SK-N-SH (cell line): ENCODE measurements at regions not wholly inside any gene's neighbourhood (a gene's known extent, or its start where the extent isn't known, plus 50 kb on each side); places are given as distances from the start of the nearest gene placed in this dataset.
A peak's percentile ranks its signal among the peaks of the same experiment; 100 is the strongest.

Source experiments
- CTCF ChIA-PET: fragments of 300-600, 350-600 bp; formaldehyde crosslinking; extraction: SDS; loops from one replicate; lab custom pipeline; 2021; lab: Yijun Ruan, JAX
- POLR2A ChIA-PET: fragments of 350-600 bp; sonication (Branson Sonifier 250); formaldehyde crosslinking; extraction: SDS; loops from one replicate; lab custom pipeline; 2020; ENCODE audit warnings: antibody characterized with exemption, inconsistent platforms; lab: Yijun Ruan, JAX
- DNase-seq: peaks from one replicate; pipeline ENCODE4 v3.0.0; 2012
- H2AFZ ChIP-seq: fragments of 200-600 bp; sonication (generic); 2 replicates; pipeline ENCODE4 v1.8.1; 2016; ENCODE audit warnings: antibody characterized with exemption, mild to moderate bottlenecking, low read depth
- H3F3A ChIP-seq: fragments of 200-600 bp; sonication (generic); replicated peaks from 2 replicates; pipeline ENCODE3; 2016; ENCODE audit warnings: antibody characterized with exemption, mild to moderate bottlenecking; ENCODE audit not compliant: insufficient read depth
- H3K27ac ChIP-seq, 2 experiments: fragments of 200-500 bp in 1 of 2; fragments of 200-600 bp in 1 of 2; sonication (Bioruptor generic) in 1 of 2; sonication (generic), shearing (Covaris generic) in 1 of 2; 2 replicates each; pipeline versions ENCODE4 v1.5.1 to v1.6.1; 2014 to 2016; ENCODE audit warnings: low read depth in 2 of 2, inconsistent platforms in 1 of 2, low read length in 1 of 2, mild to moderate bottlenecking in 1 of 2, mixed read lengths in 1 of 2
- H3K27me3 ChIP-seq: fragments of 200-600 bp; sonication (generic), shearing (Covaris generic); 2 replicates; pipeline ENCODE4 v1.6.1; 2016; ENCODE audit warnings: mixed run types; ENCODE audit not compliant: insufficient read depth
- H3K36me3 ChIP-seq, 2 experiments: fragments of 200-500 bp in 1 of 2; fragments of 200-600 bp in 1 of 2; sonication (Bioruptor generic) in 1 of 2; sonication (generic) in 1 of 2; replicated peaks in 1 of 2; 2 replicates each; pipeline versions ENCODE3 to v1.5.1; 2014 to 2016; ENCODE audit warnings: low read length in 1 of 2, mild to moderate bottlenecking in 1 of 2; ENCODE audit not compliant: insufficient read depth in 2 of 2, control insufficient read depth in 1 of 2
- H3K4me1 ChIP-seq, 2 experiments: fragments of 200-500 bp in 1 of 2; fragments of 200-600 bp in 1 of 2; sonication (Bioruptor generic) in 1 of 2; sonication (generic), shearing (Covaris generic) in 1 of 2; 2 replicates each; pipeline versions ENCODE4 v1.5.1 to v1.6.1; 2014 to 2016; ENCODE audit warnings: low read depth in 1 of 2, low read length in 1 of 2, mixed run types in 1 of 2; ENCODE audit not compliant: insufficient read depth in 2 of 2, control insufficient read depth in 1 of 2
- H3K4me2 ChIP-seq: fragments of 200-600 bp; sonication (generic), shearing (Covaris generic); 2 replicates; pipeline ENCODE4 v1.6.1; 2017; ENCODE audit warnings: mixed run types
- H3K4me3 ChIP-seq, 2 experiments: fragments of 200-500 bp in 1 of 2; fragments of 200-600 bp in 1 of 2; sonication (Bioruptor generic) in 1 of 2; sonication (generic), shearing (Covaris generic) in 1 of 2; 2 replicates each; pipeline versions ENCODE4 v1.5.1 to v1.8.1; 2014 to 2016; ENCODE audit warnings: low read depth in 2 of 2, inconsistent platforms in 1 of 2, low read length in 1 of 2, mild to moderate bottlenecking in 1 of 2, mixed read lengths in 1 of 2, moderate library complexity in 1 of 2
- H3K79me2 ChIP-seq: fragments of 200-600 bp; sonication (generic); 2 replicates; pipeline ENCODE4 v1.8.1; 2017; ENCODE audit warnings: mild to moderate bottlenecking; ENCODE audit not compliant: insufficient read depth
- H3K9ac ChIP-seq: fragments of 200-600 bp; sonication (generic); 2 replicates; pipeline ENCODE4 v1.6.1; 2017; ENCODE audit warnings: mixed run types
- H3K9me2 ChIP-seq: fragments of 200-600 bp; sonication (generic); 2 replicates; pipeline ENCODE4 v1.6.1; 2017; ENCODE audit warnings: mixed run types
- H3K9me3 ChIP-seq: fragments of 200-600 bp; sonication (generic); 2 replicates; pipeline ENCODE4 v1.6.1; 2017; ENCODE audit warnings: mixed run types, mild to moderate bottlenecking, moderate library complexity
- H4K20me1 ChIP-seq: fragments of 200-600 bp; sonication (generic); 2 replicates; pipeline ENCODE4 v1.6.1; 2017; ENCODE audit warnings: mild to moderate bottlenecking, mixed run types; ENCODE audit not compliant: insufficient read depth
- FOSL2 ChIP-seq: IDR thresholded peaks from 2 replicates; pipeline ENCODE4 v1.4.0; 2012; ENCODE audit warnings: low read depth, mild to moderate bottlenecking, moderate library complexity, borderline replicate concordance
- FOXM1 ChIP-seq: IDR thresholded peaks from 2 replicates; pipeline ENCODE4 v1.4.0; 2012; ENCODE audit warnings: low read depth, mild to moderate bottlenecking
- GATA2 ChIP-seq: sonication (generic); formaldehyde crosslinking; IDR thresholded peaks from 2 replicates; pipeline ENCODE4 v1.5.0; 2020; ENCODE audit warnings: mild to moderate bottlenecking, missing genetic modification reagents
- IRF3 ChIP-seq: fragments of 150-350 bp; IDR thresholded peaks from 2 replicates; pipeline ENCODE4 v1.6.1; 2016; ENCODE audit warnings: mild to moderate bottlenecking, low read depth, low read length
- JUND ChIP-seq: IDR thresholded peaks from 2 replicates; pipeline ENCODE4 v1.4.0; 2012
- MXI1 ChIP-seq: IDR thresholded peaks from 2 replicates; pipeline ENCODE4 v1.6.1; 2012; ENCODE audit warnings: mild to moderate bottlenecking, low read depth, low read length, improper control_type of control experiment
- PBX3 ChIP-seq: IDR thresholded peaks from 2 replicates; pipeline ENCODE4; 2012
- REST ChIP-seq: IDR thresholded peaks from 2 replicates; pipeline ENCODE4 v1.6.1; 2012; ENCODE audit warnings: mild to moderate bottlenecking, low read depth, low read length, moderate library complexity
- TCF12 ChIP-seq: IDR thresholded peaks from 2 replicates; pipeline ENCODE4 v1.4.0; 2012
- YY1 ChIP-seq: IDR thresholded peaks from 2 replicates; pipeline ENCODE4 v1.4.0; 2012; ENCODE audit warnings: low read depth, mild to moderate bottlenecking
- WGBS: methylation state at CpG from one replicate; pipeline ENCODE4 v1.1.6; 2017; ENCODE audit warnings: low lambda C conversion rate; 5-methylcytosine and 5-hydroxymethylcytosine counted together

- ChIA-PET CTCF (interaction anchor here (1.2 kb wide), 1 partner anchor 15 kb away, joined by 3 read pairs; no protein-coding TSS in a partner anchor), POLR2A (interaction anchor here (1.0 to 1.1 kb wide), 2 partner anchors 11 to 15 kb away, joined by 3 to 4 read pairs; no protein-coding TSS in a partner anchor)
- H3K9me2 ChIP-seq: no peaks in the 10 kb centered on the region
- no peaks in the 10 kb centered on the region for H3K36me3 ChIP-seq
- H3K4me1 ChIP-seq: peaks cover 0 to 11% of the 10 kb centered on the region in 2 experiments; a peak in 1 of 4 replicates
- DNase-seq: no peak
- peak; percentile 31; the same call in 1 of the 2 replicates for TF ChIP-seq PBX3
- TF ChIP-seq REST: no peak
- TF ChIP-seq FOSL2: peak; percentile 68; the same call in 1 of the 2 replicates
- no peak for TF ChIP-seq MXI1
- peak; percentile 19; the same call in 1 of the 2 replicates for TF ChIP-seq TCF12
- TF ChIP-seq JUND: peak; percentile 49
- H3K9me3 ChIP-seq: no peaks in the 10 kb centered on the region
- WGBS: 21% methylated on average over 5 of the region's 5 CpGs
- no peaks in the 10 kb centered on the region for H4K20me1 ChIP-seq
- peak overlapping the region in 1 of 2 experiments; percentile 36; a peak in 1 of 4 replicates for H3K27ac ChIP-seq
- H3K4me3 ChIP-seq: no peak overlapping the region
- no peak overlapping the region for H2AFZ ChIP-seq
- no peaks in the 10 kb centered on the region for H3F3A ChIP-seq
- H3K27me3 ChIP-seq: no peaks in the 10 kb centered on the region
- H3K9ac ChIP-seq: no peak overlapping the region
- H3K79me2 ChIP-seq: no peaks in the 10 kb centered on the region
- no peak overlapping the region for H3K4me2 ChIP-seq
These were observed 72.6 kb upstream of the NCOR2 start for GRCh38 chr12:124640056-124640455.

- Histone ChIP-seq H3K27me3 (no peaks in the 10 kb centered on the region), H3K4me2 (no peak overlapping the region), H3K9me3 (no peaks in the 10 kb centered on the region), H3K9ac (no peak overlapping the region), H3F3A (no peaks in the 10 kb centered on the region), H3K4me3 (no peak overlapping the region), H3K36me3 (no peaks in the 10 kb centered on the region), H3K4me1 (peaks cover 0 to 11% of the 10 kb centered on the region in 2 experiments; a peak in 1 of 4 replicates), H2AFZ (no peak overlapping the region), H3K27ac (peak overlapping the region in 1 of 2 experiments; percentile 36; a peak in 1 of 4 replicates), H3K9me2 (no peaks in the 10 kb centered on the region), H3K79me2 (no peaks in the 10 kb centered on the region), H4K20me1 (no peaks in the 10 kb centered on the region)
- CTCF ChIA-PET: interaction anchor here (1.2 kb wide), 1 partner anchor 16 kb away, joined by 3 read pairs; no protein-coding TSS in a partner anchor
- DNase-seq: no peak
- 72% methylated on average over 6 of the region's 6 CpGs for WGBS
- POLR2A ChIA-PET: interaction anchor here (1.0 to 1.1 kb wide), 2 partner anchors 12 to 16 kb away, joined by 3 to 4 read pairs; no protein-coding TSS in a partner anchor
- TF ChIP-seq YY1: no peak
- TF ChIP-seq JUND: no peak
- no peak for TF ChIP-seq FOXM1
- no peak for TF ChIP-seq IRF3
- no peak for TF ChIP-seq GATA2 (CRISPR knock-in tag)
- no peak for TF ChIP-seq FOSL2
These were observed 71.9 kb upstream of the NCOR2 start for GRCh38 chr12:124639122-124639806.
